GM19351 (cell line): ENCODE measurements at regions not wholly inside any gene's neighbourhood (a gene's known extent, or its start where the extent isn't known, plus 50 kb on each side); places are given as distances from the start of the nearest gene placed in this dataset.

Source experiments
- ATAC-seq: cut with Tn5 transposase; IDR thresholded peaks from one replicate; pipeline ENCODE4 v1.9.1; 2021; ENCODE audit warnings: mild to moderate bottlenecking, moderate library complexity; ENCODE audit not compliant: unreplicated experiment

DNA sequence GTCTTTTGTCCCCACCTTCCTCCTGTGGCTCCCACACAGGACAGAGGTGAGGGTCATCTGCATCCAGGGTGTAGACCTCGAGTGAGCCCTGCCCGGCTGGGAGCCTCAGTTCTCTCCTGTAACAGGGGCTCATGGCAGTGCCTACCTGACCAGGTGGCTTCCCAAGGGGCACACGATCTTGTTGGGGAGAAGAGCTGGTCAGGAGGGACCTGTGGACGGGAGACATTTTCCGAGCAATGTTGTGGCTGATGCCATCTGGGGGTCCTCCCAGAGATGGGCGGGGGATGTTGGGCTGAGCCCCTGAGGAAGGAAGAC lies 51.9 kb downstream of the CEBPB start:
- ATAC-seq = no peak

DNA sequence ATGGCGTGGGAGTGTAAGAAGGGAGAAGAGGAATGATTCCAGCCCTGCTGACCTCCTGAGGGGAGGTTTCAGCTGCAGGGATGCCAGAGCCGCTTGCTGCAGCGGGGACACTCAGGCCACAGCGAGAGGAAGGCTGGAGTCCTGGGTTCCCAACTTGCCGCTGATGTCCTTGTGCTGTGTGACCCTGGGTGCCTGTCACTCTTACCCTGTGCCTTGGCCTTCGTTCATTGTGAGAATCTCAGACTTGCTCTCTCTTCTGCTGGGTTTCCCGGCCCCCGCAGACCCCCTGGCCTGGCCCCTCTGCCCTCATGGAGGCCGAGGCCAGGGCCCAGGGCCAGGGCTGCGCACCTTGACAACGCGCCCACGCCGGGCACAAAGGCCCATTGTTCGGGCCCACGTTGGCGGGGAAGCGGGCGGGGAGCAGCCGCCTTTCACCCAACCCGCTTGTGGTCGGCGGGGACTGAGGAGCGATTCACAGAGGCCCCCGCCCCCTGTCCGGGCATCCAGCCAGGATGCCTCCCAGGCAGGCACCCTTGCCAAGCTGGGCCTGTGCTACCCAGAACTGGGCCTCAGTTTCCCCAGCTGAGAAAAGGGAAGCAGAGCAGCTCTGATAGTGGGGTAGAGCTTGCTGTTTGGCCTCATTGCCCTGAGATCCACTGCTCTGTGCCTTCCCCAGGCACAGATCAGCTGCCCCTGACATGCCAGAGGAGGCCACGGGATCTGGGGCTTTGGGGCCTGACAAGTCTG lies 52.4 kb downstream of the CEBPB start:
- no peak for ATAC-seq

DNA sequence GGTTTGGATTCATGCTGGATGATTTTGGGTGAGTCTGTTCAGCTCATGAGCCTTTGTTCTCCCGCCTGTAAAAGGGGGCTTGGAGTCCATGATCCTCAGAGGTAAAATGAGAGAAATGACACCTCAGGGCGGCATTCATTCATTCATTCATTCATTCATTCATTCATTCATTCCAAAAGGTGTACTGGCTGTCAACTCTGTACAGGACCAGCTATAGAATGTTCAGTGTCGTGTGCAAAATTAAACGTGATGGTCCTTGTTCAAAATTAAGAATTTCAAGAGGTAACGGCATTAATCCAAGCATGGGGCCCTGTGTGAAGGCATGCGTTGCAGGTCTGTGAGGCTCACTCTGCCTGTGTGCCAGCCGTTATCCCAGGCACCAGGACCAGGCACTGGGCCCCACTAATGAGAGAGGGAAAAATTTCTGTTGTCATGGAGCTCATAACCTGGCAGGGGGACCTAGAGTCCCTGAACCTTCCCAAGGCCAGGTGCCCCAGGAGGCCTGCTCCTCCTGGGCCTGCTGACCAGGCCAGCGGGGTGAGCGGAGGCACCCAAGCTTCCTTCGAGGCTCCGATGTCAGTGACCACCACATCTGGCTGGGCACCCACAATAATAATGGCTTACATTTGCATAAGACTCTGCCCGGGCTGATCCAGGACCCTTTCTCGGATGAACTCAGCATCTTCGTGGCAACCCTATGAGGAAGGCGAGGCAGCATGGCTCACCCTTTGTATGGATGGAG lies 53.2 kb downstream of the CEBPB start:
- no peak for ATAC-seq

DNA sequence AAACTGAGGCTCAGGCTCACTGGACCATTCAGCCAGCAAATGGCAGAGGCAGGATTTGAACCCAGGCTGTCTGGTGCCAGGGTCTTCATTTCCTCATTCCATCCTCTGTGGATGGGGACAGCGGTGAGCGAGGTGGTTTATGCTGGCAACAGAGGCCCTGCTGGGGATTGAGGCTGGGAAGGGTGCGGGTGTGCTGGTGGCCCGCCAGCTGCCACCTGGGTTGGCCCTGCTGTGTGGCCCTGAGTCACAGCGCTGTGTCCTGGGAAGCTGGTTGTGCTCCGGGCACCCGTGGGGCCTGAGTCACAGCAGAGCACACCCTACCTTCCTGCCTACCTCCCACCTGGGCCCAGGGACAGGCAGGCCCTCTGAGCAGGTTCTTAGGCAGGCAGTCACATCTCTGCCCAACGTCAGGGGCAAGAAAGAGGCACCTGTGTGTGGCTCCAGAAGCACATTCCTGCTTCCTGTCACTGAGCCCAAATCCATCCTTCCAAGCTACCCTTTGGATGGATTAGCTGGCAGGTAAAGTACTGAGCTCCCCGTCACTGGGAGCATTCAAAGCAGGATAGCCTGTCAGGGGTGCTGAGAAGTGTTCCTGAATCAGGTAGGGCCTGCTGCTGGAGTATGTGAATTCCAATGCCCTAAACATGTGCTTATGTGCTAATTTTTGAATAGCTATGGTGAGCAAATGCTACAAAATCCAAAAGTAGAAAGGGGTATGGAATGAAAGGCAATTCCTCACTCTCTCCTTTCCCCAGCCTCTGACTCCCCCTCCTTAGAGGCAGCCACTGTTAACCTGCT lies 53.9 kb downstream of the CEBPB start:
- ATAC-seq = no peak

DNA sequence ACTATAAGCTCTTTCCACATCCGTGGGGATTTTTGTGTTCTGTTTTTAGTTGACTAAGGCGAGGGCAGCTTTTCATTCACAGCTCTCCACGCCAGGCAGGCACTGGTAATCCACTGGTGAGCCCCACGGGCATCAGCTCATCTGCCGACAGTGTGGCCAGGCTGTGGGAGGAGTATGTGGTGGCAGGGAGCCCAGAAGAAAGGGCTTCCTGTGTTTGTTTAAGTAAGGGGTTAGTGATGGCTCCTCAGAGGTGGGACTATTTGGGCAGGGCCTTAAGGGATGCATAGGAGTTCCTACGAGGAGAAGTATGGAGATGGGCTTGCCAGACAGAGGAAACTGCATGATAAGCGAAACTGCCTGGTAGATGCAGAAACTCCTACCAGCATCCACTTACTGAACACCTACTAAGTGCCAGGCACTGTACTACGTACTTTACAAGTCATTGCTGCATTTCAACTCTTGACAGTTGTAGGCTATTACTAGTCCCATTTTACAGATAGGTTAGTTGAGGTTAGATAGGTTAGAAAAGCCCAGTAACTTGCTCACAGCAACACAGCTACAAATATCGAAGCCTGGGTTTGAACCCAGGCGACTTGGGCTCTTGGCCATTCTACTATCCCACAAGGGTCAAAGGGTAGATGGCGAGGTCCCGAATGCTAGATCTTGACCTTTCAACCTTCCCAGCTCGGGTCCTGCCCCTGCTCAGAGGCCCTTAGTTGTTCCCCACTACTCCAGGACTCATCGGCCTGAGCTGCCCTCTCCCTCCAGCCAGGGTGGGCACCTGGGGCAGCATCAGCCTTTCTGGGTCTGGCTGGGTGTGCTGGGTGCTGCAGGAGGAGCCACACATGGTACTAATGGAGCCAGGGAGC lies 55.1 kb downstream of the CEBPB start:
- ATAC-seq = no peak

DNA sequence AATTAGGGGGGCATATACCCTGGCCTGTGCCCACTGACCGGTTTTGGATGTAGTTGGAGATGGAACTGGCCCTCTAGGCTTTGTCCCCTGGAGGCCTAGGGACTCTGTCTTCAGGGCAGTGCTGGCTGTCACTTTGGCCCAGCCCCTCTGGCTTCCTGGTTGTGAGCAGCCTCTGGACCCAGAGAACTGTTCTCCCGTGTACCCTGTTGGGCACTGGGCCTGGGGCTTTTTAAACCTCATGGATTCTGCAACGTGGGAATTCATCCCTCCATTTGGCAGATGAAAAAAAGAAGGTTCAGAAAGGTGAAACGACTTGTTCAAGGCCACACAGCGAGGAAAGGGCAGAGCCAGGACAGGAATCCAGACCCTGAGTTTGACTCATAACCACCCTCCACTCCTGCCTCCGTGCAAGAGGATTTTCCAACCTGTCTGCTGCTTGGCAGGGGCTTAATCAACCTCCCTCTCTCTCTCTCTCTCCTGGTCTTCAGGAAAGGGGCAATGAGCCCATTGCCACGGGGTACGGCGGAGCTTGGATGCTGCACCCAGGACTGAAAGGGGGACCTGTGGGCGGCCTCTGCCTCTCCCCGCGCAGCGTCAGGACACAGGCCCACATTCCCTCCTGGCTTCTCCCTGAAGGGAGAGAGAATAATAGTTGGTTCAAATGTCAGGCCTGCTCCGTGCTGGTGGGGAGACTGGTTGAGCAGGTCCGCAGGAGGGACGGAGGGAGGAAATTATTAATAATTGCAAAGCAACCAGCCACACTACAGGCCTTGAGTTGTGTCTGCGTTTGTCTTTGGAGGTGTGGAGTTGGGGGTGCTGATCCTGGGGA lies 56.0 kb downstream of the CEBPB start:
- ATAC-seq = no peak

DNA sequence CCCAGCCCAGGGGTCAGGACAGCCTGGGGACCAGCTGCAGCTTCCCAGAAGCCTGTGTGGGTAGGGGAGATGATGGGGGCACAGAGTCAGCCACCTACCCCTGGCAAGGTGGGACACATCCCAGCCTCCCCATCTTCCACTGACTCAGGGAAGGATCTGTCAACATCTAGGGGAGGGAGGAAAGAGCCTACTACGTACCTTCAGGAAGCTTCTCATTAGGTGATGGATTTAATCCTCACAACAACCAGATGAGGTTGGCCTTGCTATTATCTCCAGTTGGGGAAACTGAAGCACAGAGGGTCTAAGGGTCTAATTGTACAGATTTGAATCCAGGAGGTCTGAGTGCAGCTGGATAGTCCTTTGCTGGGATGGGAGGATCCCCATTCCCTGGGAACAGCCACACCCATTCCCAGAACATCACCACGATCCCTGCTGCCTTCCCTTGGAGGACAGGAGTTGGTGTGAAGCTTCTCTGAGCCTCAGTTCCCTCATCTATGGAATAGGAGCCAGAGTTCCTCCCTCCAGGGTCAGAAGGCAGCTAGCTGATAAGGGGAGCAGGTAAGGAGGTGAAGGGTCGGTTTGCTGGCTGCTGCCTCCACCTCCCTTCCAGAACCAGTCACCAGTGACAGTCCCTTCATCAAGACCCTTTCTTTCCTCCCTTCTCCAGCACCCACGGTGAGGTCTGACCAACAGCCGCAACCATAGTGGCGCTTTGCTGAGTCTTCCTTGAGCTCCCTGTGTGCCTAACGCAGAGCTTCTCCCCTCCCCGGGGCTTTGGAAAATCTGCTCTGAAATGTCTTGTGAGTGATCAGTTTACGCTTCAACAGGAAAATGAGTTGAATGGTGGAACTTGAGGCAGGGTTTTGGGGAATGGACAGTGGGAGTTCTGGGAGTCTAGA lies 56.8 kb downstream of the CEBPB start:
- ATAC-seq = no peak

DNA sequence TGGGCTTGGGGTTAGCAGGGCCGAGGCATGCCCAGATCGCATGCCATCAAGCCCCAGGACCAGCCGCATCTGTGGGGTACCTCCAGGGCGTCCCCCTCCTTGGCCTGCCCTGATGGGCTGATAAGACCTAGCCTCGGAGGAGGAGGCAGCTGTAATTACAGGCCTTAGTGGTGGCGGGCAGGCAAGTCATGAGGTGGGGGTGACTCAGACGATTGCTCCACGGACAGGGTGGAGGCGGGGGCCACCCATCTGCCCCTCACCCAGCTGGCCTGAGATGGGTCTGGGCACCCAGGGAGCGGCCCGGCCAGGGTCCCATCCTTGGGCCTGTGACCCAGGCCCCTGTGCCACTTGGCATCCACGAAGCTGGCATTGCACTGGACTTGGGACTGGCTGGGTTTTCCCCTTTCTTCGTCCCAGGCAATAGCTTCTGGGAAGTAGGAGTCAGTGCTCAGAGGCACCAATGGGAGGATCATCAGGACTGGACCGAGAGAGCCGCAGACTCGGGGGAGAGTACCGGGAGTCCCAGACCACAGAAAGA lies 57.5 kb downstream of the CEBPB start:
- no peak for ATAC-seq

DNA sequence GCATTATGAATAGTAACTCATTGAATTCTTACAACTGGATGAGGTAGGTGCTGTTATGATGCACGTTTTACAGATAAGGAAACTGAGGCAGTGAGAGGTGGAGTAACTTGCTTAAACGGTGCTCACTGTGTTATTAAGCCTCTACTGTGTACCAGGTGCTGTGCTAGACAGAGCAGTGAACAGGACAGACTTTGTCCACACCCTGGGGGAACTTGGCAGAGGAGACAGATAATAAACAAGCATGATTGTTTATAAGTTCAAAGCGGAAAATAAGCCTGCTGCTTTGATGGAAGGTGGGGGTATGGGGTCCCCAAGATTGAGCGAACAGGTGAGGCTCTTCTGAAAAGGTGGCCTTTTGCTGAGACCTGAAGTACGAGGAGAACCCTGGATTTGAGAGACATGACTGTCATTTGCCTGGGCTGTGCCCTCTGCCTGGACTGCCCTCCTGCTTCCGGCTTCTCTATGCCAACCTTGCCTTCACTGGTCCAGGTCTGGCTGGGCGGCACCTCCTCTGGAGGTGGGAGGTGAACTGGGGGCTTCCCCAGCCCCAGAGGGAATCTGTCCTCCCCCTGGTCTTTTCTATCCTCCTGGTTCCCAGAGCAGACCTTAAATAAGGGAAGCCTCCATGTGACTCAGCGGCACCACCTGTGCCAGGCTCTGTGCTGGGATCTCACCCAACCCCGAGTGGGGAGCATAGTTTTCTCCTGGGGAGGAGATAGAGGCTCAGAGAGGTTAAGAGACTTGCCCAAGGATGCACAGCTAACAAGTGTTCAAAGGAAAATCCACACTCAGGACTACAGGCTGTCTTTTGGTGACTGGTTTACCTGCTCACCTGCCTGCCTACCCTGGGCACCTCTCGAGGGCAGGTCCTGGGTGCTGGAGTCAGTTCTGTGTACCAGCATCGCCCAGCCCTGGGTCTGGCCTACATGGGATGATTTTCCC lies 59.1 kb downstream of the CEBPB start:
- ATAC-seq = no peak

DNA sequence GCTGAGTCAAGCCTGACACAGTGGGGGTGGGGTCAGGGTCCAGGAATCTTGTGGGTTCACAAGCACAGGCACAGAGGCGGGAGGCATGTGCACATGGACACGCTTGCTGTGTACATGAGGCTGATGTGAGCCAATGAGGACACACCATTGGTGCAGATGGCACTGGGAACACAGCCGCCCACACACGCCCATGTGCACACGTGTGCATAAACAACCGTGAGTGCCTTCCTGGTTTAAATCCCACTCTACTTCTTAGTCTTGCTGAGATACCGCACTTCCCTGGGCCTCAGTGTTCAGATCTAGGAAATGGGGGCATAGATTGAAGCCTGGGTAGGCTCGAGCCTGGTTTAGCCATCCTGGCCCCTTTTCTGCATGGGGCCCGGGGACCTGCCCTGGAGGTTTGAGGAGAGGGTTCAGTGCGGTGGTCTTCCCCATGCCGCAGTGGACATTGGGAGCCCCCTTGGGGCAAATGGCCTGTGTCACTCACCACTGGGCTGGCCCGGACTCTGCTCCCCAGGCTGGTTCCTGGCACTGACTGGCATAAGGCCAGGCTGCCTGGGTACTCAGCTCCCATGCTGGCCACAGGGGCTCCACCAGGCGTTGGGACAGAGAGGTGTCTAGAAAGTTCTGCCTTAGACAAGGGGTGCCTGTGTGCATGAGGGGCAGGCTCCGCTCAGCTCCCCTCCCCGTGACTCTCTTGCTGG lies 60.2 kb downstream of the CEBPB start:
- ATAC-seq = no peak

DNA sequence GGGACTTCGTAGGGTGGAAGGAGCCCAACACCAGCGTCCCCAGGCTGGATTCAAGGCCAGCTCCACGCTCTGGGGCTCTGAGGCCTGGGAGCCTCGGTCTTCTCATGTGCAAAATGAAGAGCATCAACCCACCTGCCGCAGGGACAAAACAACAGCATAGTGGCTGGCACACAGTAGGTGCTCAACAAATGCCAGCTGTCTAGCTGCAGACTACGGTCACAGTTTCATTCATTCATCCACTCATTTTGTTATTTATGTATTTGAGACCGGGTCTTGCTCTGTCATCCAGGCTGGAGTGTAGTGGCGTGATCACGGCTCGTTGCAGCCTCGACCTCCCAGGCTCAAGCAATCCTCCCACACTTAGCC lies 60.7 kb downstream of the CEBPB start:
- ATAC-seq = no peak

DNA sequence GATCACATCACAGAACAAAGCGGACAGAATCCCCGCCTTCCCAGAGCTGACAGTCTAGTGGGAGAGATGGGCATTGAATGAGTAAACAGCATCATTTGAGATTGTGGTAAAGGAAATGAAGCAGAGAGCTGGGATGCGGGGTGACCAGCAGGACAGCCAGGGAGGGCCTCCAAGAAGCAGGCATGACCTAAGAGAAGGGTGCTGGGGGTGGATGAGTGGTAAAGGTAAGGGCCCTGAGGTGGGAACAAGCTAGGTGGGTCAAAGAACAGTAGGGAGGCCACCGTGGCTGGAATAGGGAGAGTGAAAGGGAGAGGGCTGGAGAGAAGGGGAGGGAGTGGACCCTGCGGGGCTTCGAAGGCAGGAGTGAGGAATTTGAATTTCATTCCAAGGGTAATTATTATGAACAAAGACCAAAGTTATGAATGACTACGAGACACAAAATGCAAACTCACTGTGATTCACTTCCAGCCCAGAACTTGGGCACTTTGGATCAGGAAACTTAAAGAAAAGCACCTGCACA lies 61.4 kb downstream of the CEBPB start:
- ATAC-seq = no peak

DNA sequence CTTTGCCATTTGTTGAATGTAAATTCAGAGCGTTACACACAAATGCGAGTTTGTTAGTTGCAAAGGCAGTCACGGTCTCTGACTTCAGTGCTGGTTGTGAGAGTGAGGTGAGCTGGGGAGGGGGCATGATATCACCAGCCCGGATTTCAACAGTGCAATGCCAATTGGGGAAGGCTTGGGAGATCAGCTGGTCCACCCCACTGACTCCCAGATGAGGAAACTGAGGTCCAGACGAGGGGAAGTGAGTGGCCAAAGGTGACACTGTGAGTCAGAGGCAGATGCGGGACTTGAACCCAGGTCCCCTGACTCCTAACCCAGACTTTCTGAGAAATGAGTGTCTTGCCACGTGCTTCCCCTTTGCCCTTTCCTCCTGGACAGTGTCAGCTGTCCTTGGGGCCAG lies 62.1 kb downstream of the CEBPB start:
- ATAC-seq = no peak

DNA sequence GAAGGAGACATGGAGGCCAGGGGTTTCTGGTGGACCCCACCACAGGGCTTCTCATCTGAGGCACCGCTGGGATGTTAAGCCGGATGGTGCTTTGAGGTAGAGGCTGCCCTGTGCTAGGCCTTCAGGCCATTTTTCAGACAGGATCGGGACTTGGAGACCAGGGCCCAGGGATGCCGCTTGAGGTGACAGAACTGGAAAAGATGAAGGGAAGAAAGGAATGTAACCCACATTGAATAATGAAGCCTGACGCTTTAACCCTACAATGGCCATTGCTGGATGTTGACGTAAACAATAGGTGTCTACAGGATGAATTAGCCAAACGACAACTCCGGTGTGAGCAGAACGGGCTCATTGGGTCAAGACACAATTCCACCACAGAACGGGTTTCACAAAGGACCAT lies 62.5 kb downstream of the CEBPB start:
- ATAC-seq = no peak

DNA sequence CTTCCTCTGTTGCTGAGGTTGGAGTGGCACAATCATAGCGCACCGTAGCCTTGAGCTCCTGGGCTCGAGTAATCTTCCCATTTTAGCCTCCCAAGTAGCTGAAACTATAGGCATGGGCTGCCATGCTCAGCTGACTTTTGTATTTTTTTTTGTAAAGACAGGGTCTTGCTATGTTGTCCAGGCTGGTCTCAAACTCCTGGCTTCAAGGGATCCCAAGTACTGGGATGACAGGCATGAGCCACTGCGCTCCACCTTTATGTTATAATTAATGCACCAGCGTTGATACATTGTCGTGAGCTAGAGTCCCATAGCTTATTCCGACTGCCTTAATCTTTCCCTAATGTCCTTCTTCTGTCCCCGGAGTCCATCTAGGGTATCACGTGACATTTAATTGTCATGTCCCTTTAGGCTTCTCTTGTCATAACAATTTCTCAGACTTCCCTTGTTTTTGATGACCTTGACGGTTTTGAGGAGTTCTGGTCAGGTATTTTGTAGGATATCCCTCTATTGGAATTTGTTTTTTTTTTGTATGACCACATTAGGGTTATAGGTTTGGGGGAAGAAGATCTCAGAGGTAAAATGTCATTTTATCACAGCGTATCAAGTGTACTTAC lies 63.9 kb downstream of the CEBPB start:
- ATAC-seq = no peak

DNA sequence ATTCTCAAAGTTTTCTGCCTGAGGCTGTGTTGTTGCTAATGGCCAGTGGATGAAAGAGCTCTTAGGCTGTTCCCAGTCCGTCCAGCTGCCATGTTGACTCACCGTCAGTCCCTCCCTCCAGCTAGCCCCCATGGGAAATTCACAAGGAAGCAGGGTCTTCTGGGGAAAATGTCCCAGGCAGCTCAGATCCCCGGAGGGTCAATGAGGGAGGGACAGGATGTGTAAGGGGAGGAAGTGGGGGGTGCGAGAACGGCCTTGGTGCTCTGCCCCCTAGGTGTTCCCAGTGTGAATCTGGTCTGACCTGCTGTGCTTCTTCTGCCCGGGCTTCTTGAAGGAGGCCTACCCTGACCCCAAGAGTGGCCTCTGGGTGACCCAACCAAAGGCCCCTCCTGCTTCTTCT lies 65.9 kb downstream of the CEBPB start:
- ATAC-seq = no peak

DNA sequence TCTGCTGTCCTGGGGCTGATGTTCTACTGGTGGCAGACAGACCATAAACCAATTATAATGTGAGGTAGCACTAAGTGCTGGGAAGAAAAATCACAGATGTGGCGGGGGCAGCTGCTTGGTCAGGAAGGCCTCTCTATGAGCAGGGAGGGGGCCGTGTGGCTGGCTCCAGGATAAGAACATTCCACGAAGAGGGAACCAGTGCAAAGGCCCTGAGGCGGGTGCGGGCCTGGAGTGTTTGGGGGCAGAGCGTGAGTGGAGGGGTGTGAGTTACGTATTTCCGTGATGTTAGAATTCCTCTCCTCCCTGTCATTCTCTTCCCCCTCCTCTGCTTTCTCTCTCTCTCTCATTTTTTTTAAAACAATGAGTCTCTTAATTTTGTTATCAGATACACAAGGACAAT lies 67.2 kb downstream of the CEBPB start:
- no peak for ATAC-seq
